VCaP (cell line): ENCODE measurements at regions not wholly inside any gene's neighbourhood (a gene's known extent, or its start where the extent isn't known, plus 50 kb on each side); places are given as distances from the start of the nearest gene placed in this dataset.

Experiments used
- H3K27ac ChIP-seq: fragments of 450-650 bp; 2 replicates; pipeline ENCODE4 v1.5.1; 2017
- TF ChIP-seq, protein P1 (sequence below): fragments of 450-650 bp; conservative IDR thresholded peaks from 2 replicates; pipeline ENCODE4 v1.5.1; 2017; ENCODE audit warnings: mild to moderate bottlenecking, moderate library complexity

DNA sequence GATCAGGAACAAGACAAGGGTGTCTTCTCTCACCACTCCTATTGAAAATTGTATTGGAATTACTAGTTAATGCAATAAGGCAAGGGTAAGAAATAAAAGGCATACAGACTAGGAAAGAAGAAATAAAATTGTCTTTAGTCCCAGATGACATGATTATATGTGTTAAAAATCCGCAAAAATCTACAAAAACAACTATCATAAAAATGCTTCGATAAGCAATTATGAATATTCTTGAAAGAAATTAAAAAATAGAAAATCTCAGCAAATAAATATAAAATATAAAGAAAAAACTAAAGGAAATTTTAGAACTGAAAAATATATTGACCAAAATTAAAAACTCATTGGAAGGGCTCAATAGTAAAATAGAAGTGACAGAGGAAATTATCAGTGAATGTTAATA, 243.3 kb downstream of the ZNF674 start:
- TF ChIP-seq, protein P1, sequence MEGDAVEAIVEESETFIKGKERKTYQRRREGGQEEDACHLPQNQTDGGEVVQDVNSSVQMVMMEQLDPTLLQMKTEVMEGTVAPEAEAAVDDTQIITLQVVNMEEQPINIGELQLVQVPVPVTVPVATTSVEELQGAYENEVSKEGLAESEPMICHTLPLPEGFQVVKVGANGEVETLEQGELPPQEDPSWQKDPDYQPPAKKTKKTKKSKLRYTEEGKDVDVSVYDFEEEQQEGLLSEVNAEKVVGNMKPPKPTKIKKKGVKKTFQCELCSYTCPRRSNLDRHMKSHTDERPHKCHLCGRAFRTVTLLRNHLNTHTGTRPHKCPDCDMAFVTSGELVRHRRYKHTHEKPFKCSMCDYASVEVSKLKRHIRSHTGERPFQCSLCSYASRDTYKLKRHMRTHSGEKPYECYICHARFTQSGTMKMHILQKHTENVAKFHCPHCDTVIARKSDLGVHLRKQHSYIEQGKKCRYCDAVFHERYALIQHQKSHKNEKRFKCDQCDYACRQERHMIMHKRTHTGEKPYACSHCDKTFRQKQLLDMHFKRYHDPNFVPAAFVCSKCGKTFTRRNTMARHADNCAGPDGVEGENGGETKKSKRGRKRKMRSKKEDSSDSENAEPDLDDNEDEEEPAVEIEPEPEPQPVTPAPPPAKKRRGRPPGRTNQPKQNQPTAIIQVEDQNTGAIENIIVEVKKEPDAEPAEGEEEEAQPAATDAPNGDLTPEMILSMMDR: no peak
- no peak overlapping the region for H3K27ac ChIP-seq

DNA sequence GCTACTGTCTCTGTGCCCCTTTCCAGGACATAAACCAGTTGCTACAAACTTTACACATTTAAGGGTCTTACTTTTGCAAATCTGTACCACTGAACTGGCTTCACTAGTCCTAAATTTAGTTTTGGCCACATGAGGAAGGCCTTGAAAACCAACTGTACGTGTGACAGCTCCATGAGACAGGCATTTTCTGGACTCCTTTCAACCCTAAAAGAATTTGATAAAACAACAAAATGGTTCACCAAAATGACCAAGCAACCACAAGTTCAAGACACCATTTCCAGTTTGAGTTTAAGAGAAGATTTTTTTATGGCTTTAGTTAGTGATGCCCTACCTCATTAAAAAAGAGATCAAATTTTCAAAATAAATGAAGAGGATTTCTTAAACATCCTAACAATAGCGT, 246.4 kb downstream of the ZNF674 start:
- TF ChIP-seq, protein P1: no peak
- no peak overlapping the region for H3K27ac ChIP-seq

DNA sequence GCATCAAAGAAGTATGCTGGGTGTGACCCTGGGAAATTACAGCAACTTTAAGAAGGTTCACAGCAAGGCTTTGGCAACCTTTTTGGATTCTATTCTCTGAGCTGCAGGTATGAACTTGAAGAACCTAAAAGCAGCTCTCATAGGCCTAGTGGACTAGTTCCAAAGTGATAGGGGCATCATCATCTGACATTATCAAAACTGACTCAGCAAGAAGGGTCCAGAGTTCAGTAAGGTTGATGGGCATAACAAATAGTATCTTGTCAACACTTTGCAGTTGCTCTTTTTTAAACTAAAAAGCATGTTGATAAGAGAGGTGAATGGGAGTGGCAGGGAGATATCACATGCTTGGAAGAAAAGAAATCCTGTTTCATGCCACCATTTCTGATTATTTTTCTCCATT, 249.3 kb downstream of the ZNF674 start:
- H3K27ac ChIP-seq: no peak overlapping the region
- TF ChIP-seq, protein P1: no peak

DNA sequence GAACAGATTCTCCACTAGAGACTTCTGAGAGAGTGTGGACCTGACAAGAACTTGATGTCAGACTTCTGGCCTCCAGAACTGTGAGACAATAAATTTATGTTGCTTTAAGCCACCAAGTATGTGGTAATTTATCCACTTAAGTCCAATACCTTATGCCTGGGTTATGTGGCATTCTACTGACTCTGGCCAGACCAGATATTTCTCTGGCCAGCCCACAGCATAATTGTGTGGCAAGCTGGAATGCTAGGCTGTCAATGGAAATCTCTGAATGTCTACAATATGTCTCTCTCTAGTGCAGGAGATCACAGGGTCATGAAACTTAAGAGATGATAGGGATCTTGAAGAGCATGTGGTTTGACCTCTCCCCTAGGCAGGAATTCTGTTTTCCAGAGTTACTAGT, 251.0 kb downstream of the ZNF674 start:
- H3K27ac ChIP-seq: no peak overlapping the region
- TF ChIP-seq, protein P1: no peak

DNA sequence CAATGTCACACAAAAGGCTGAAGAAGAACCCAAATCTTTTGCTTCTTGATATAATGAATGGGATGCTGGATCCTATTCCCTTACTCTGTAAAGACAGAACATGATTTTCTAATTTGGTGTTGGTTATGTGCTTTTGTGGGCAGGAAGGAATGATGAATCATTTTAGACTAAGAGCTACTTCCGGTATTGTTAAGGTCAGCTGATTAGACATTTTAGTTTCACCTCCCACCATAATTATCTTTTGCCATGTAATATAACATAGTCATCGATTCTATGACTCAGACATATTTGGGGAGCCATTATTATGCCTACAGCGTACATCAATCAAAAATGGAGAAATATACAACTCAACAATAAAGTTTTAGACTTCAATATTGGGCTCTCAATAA, 265.3 kb downstream of the ZNF674 start:
- TF ChIP-seq, protein P1: no peak
- no peak overlapping the region for H3K27ac ChIP-seq

DNA sequence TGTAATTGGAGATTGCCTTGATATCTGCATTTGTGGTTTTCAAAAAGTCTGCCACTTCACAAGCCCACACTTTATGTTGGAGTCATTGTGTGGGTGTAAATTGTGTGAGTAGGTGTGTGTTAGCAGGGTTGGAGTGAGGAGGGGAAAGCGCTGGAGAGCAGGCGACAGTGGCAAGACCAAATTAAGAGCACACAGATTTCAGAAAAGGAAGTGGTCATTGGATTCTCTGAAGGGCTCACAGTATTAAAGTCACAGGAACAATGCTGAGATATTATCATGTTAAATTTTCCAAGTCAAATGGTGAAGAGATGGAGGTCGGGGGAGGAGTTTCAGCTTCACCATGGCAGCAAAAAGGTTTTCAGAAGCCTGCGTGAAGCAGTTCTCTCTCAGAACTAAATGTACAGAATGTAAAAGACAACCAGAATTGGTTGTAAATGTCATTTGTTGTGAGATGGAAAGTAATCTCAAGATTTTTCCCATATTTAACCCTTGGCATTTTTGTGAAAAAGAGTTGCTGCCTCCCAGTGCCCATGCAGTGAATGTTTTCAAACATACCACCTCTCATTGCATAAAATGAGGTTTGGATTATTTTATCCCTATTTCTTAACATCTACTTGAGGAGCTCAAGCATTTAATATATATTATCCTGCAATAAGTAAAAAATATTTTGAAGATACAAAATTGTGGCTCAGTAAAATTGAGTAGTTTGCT, 265.9 kb downstream of the ZNF674 start:
- TF ChIP-seq, protein P1: no peak; the same call in 1 of the 2 replicates
- H3K27ac ChIP-seq: no peak overlapping the region

DNA sequence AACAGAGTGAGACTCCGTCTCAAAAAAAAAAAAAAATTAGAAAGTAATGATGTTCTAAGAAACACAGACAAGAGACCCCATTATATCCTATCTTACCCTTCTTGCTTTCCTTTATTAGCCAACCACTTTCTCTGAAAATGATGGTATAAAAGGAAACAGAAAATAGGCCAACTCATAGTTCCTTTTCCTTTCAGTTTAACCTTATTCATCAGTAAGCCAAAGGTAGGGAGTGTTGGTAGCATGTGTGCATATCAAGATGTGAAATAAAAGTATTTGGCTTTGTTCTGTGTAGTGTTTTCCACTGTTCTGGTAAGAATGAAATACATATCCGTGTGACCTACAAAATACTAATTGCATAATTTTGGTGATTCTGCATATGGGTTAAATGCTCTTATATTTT, 266.6 kb downstream of the ZNF674 start:
- no peak overlapping the region for H3K27ac ChIP-seq
- TF ChIP-seq, protein P1: no peak
